Skeletal muscle cell (primary cell): ENCODE measurements at regions not wholly inside any gene's neighbourhood (a gene's known extent, or its start where the extent isn't known, plus 50 kb on each side); places are given as distances from the start of the nearest gene placed in this dataset.
A peak's percentile ranks its signal among the peaks of the same experiment; 100 is the strongest.

Source experiments
- DNase-seq: peaks from one replicate; pipeline ENCODE4 v3.0.0-alpha.2; 2010; ENCODE audit warnings: low read depth
- H3K4me3 ChIP-seq: 2 replicates; pipeline ENCODE4 v1.5.1; 2011; ENCODE audit warnings: low read depth, mild to moderate bottlenecking, control low read depth, low read length, moderate library complexity

DNA sequence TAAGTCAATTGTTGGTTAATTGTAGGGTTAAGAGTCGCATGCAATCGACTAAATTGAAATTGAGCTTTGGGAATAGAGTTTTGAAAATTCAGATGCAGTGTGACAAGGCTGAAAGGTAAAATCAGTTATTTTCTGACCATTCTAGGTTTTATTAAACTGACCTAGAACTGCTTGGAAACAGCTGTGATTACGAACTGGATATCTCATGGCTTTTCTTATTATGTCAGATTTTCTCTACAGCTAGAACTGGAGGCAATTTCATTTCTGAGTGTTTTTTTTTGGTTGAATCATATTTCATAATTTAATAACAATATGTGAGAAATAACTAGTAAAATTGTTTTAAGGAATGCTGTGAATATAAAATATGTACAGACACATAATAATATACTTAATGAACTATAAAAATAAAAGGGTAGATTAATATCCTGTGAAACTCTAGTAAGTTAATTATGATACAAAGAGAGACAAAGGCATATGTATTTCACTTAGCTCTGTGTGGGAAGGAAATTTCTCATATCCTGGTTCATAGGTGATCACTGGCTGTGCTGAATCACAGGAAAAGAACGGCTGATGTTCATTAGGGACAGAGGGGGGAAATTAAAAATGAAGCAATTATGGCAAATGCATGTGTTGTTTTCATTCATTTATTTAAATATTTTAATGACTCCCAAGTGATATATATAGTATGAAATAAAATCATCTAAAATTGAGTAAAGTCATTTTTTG, 403.2 kb downstream of the ZIC1 start:
- no peak for DNase-seq
- no peak overlapping the region for H3K4me3 ChIP-seq

DNA sequence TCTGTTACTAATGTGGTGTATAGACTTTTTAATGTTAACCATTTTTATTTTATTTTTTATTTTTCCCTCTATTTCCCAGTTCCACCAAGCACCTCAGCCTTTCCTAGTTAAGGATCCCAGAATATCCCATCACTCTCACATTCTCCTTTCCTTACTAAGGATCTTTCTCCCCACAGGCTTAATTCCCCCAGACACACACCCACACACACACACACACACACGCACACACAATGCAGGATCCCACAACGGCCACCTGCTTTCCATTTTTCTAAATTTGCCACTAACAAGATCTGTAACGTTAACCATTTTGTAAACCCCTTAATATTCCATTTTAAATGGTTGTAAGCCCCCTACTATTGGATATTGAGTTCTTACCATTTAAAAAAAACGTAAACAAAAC, 404.1 kb downstream of the ZIC1 start:
- no peak for DNase-seq
- no peak overlapping the region for H3K4me3 ChIP-seq

- H3K4me3 ChIP-seq: no peak overlapping the region
- DNase-seq: peak; percentile 41
Measured at GRCh38 chr3:147816752-147817151, 407.6 kb downstream of the ZIC1 start.

- no peak overlapping the region for H3K4me3 ChIP-seq
- no peak for DNase-seq
Measured at GRCh38 chr3:147832611-147833010, 423.4 kb downstream of the ZIC1 start.

DNA sequence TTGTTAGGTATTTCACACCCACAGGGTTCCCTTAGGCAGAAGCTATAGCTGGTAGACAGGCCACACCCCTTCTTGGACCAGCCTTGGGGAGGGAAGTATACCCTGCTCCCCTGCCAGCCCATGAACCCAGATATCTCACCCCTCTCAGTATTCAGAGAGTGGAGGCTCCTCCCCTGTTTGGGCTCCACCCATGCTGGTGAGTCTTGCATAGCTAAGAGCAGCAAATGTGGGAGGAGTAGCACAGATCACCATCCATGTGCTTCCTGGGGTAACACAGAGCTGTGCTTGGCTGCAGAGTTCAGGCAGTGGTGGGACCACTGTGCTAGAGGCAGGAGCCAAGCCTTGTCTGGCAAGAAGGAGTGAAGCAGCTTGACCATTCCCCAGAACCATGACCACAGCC, 427.2 kb downstream of the ZIC1 start:
- DNase-seq: no peak
- no peak overlapping the region for H3K4me3 ChIP-seq

GRCh38 chr3:147838652-147839051, 429.5 kb downstream of the ZIC1 start:
- no peak overlapping the region for H3K4me3 ChIP-seq
- no peak for DNase-seq

GRCh38 chr3:147843331-147843730, 434.2 kb downstream of the ZIC1 start:
- no peak for DNase-seq
- no peak overlapping the region for H3K4me3 ChIP-seq

DNA sequence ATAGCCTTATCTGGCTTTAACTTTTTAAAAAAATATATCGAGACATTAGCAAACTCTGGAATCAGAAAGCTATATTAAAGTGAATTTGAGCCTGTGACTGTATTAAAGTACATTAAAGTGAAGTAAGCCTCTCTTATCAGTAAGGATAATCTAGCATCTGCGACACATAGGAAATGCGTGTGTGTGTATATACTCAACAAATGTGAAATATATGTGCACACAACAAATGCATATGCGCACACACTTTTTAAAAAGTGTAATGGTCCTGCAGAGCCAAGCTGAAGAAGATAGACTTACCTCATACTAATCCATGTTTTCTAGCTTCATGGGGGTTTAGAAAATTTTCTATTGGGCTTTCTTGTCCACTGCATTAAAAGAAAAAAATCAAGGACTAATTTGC, 437.1 kb downstream of the ZIC1 start:
- no peak for DNase-seq
- no peak overlapping the region for H3K4me3 ChIP-seq

- DNase-seq: no peak
- no peak overlapping the region for H3K4me3 ChIP-seq
Measured at GRCh38 chr3:147846854-147847478, 437.8 kb downstream of the ZIC1 start.

GRCh38 chr3:147851062-147851461, 441.9 kb downstream of the ZIC1 start:
- H3K4me3 ChIP-seq: no peak overlapping the region
- no peak for DNase-seq

GRCh38 chr3:147854542-147854941, 445.4 kb downstream of the ZIC1 start:
- no peak for DNase-seq

GRCh38 chr3:147864754-147865354, 455.7 kb downstream of the ZIC1 start:
- DNase-seq: no peak
- no peak overlapping the region for H3K4me3 ChIP-seq

More at GRCh38 chr3:147854542-147854941, 445.4 kb downstream of the ZIC1 start:
- H3K4me3 ChIP-seq: no peak overlapping the region

- H3K4me3 ChIP-seq: no peak overlapping the region
- DNase-seq: no peak
Measured at GRCh38 chr3:147866561-147866960, 457.4 kb downstream of the ZIC1 start.

DNA sequence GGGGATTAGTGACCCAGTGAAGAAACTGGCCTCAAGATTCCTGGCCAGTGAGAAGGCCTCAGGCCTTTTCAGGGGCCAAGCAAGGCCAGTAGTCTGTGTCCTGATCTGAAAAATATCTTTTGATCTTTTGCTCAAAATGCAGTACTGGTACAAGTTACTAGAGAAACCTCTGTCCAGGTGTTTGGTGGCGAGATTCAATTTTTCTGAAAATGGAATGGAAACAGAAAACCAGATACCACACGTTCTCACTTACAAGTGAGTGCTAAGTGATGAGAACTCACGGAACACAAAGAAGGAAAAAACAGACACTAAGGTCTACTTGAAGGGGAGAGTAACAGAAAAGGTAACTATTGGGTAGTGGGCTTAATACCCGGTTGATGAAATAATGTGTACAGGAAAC, 463.4 kb downstream of the ZIC1 start:
- DNase-seq: no peak
- H3K4me3 ChIP-seq: no peak overlapping the region

GRCh38 chr3:147875498-147875897, 466.3 kb downstream of the ZIC1 start:
- no peak for DNase-seq
- H3K4me3 ChIP-seq: no peak overlapping the region

- no peak overlapping the region for H3K4me3 ChIP-seq
- no peak for DNase-seq
Measured at GRCh38 chr3:147881933-147882332, 472.8 kb downstream of the ZIC1 start.

DNA sequence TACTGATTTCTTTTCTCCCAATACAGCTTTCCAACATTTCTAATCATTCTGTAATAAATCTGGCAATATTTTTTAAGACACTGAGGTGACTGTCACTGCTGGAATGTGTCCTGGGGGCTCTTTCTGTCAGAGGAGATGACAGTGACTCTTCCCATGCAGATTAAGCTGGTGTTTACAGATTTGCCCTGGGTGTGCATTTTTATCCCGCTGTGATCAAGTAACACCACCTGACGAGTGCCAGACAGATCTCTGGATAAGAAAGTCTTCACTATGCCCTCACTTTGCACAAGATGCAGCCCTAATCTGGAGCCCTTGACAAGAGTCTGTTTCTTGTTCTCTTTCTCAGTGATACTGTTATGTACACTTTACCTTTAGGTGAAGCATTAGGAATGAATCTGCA, 477.7 kb downstream of the ZIC1 start:
- DNase-seq: no peak
- H3K4me3 ChIP-seq: no peak overlapping the region

DNA sequence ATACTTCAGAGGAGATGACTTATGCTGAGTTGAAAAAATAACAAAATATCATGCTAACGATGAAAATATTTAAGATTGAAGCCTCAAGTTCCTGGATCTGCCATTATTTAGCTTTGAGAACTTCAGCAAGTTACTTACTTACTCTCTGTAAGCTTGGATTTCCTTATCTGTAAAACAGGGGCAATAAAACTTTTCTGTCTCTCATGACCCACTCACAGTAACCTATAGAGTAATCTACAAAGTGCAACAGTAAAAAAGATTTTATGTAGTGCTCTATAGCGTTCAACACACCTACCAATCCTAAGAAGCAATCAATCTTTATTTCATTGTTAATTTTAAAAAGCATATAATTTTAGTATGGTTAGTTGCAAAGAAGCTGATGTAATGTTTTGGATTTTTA, 478.6 kb downstream of the ZIC1 start:
- no peak for DNase-seq
- H3K4me3 ChIP-seq: no peak overlapping the region

- no peak for DNase-seq
- no peak overlapping the region for H3K4me3 ChIP-seq
Measured at GRCh38 chr3:147890114-147890513, 480.9 kb downstream of the ZIC1 start.

DNA sequence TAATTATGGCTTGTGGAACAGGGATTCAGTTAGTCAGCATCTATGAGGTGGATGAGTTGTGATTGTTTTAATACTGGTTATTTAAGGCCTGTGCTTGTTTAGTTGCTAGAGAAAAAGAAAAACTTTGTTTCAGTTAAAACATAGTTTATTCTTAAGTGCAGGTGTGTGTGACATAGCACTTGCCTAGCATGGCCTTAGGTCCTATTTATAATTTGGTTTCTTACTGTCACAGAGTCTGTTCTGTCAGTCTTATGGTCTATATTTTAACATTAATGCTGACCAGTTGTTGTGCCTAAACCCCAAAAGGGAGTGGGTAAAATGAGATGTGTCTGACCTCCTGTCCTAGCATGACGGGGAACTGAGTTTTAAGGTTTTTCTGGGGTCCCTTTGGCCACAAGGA, 486.3 kb downstream of the ZIC1 start:
- no peak overlapping the region for H3K4me3 ChIP-seq
- DNase-seq: no peak

GRCh38 chr3:147900851-147901250, 491.7 kb downstream of the ZIC1 start:
- no peak for DNase-seq
- H3K4me3 ChIP-seq: no peak overlapping the region
